ENCODE measurements at regions not wholly inside any gene's neighbourhood (a gene's known extent, or its start where the extent isn't known, plus 50 kb on each side); places are given as distances from the start of the nearest gene placed in this dataset.

- TF ChIP-seq CTCF (conservative IDR thresholded peaks at IDR 0.05; ENCODE audit: low read depth, low read length): no peak
- TF ChIP-seq EZH2phosphoT487 (IDR thresholded peaks at IDR 0.05; ENCODE audit: borderline replicate concordance, low read length): no peak
- TF ChIP-seq EZH2 (IDR thresholded peaks at IDR 0.05; ENCODE audit: low read length, unreplicated experiment): no peak
Observed at GRCh38 chr20:52748285-52748932, 223.7 kb upstream of the TSHZ2 start.
